Immature natural killer cell (primary cell): ENCODE measurements at regions not wholly inside any gene's neighbourhood (a gene's known extent, or its start where the extent isn't known, plus 50 kb on each side); places are given as distances from the start of the nearest gene placed in this dataset.

Source experiments
- DNase-seq, 3 donors: peaks; one replicate each; pipeline ENCODE4 v3.0.0; 2022; ENCODE audit warnings: mixed read lengths in 1 of 3
- H3K27ac Mint-ChIP-seq, 6 donors: one replicate each; pipeline ENCODE4 v1.8.0; 2020; ENCODE audit warnings: mixed read lengths in 6 of 6, mild to moderate bottlenecking in 5 of 6, inconsistent platforms in 4 of 6, moderate library complexity in 3 of 6
- H3K27me3 Mint-ChIP-seq, 3 donors: one replicate each; pipeline ENCODE4 v1.8.0; 2020 to 2021; ENCODE audit warnings: low read depth in 3 of 3, mild to moderate bottlenecking in 3 of 3, mixed read lengths in 3 of 3, moderate library complexity in 3 of 3, inconsistent platforms in 1 of 3
- H3K36me3 Mint-ChIP-seq, 3 donors: one replicate each; pipeline ENCODE4 v1.8.0; 2020; ENCODE audit warnings: mixed read lengths in 3 of 3, inconsistent platforms in 2 of 3, mild to moderate bottlenecking in 2 of 3
- H3K4me1 Mint-ChIP-seq, 2 donors: one replicate each; pipeline ENCODE4 v1.8.0; 2020; ENCODE audit warnings: inconsistent platforms in 2 of 2, mild to moderate bottlenecking in 2 of 2, mixed read lengths in 2 of 2, moderate library complexity in 1 of 2
- H3K4me3 Mint-ChIP-seq, 5 donors: one replicate each; pipeline ENCODE4 v1.8.0; 2020; ENCODE audit warnings: mild to moderate bottlenecking in 5 of 5, mixed read lengths in 5 of 5, inconsistent platforms in 3 of 5, moderate library complexity in 3 of 5
- H3K9me3 Mint-ChIP-seq, 6 donors: one replicate each; pipeline ENCODE4 v1.8.0; 2020; ENCODE audit warnings: mild to moderate bottlenecking in 6 of 6, mixed read lengths in 6 of 6, inconsistent platforms in 4 of 6, moderate library complexity in 3 of 6

DNA sequence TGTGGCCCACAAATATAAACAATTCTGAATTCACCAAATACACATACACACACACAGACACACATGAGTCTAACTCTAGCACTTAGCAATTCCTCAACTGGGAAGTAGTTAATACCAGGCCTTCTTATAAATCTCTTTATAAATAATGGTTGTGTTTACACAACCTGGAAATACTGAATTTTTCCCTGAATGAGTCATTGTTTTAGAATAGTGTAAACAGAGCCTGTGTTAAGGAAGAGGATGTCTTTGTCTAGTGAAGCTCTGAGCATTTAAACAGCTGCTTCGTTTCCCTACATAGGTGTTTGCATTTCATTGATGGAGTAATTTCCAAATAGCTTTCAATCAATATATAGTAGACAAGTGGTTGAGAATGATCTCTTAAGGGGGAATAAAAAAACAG, 218.8 kb downstream of the BTG1 start:
- H3K36me3 Mint-ChIP-seq, result peaks cover 0 to 4% (median 0%) of the 10 kb centered on the region in 3 donors
- peaks cover 0 to 2% (median 0%) of the 10 kb centered on the region in 6 donors for H3K9me3 Mint-ChIP-seq
- H3K4me3 Mint-ChIP-seq, result no peak overlapping the region
- H3K4me1 Mint-ChIP-seq, result peaks cover under 1 to 2% of the 10 kb centered on the region in 2 donors
- H3K27ac Mint-ChIP-seq, result peak overlapping the region in 2 of 6 donors; percentile 27 to 52
- no peak for DNase-seq
- H3K27me3 Mint-ChIP-seq, result peaks cover 0 to 3% (median 0%) of the 10 kb centered on the region in 3 donors

DNA sequence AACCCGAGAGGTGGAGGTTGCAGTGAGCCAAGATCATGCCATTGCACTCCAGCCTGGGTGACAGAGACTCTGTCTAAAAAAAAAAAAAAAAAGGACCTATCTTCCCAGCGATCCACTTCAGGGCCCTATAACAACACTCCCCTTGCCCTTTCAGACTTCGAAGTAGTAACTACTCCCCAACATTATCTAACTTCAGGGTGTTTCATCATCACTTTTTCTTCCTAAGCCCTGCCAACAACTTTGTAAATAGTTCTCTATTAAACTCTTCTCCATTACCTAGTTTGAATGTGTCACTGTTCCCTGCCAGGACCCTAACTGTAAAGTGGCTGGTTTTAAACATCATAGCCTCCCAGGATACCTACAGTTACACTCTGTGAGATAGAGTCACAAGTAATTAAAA, 220.8 kb downstream of the BTG1 start:
- no peak for DNase-seq
- Mint-ChIP-seq H3K27me3 (peaks cover 0 to under 1% (median 0%) of the 10 kb centered on the region in 3 donors), H3K9me3 (peaks cover 0 to 2% (median 0%) of the 10 kb centered on the region in 6 donors), H3K4me3 (no peak overlapping the region), H3K36me3 (peaks cover 0 to 4% (median 0%) of the 10 kb centered on the region in 3 donors), H3K4me1 (peaks cover 2 to 18% of the 10 kb centered on the region in 2 donors), H3K27ac (peak overlapping the region in 1 of 6 donors; percentile 7)

DNA sequence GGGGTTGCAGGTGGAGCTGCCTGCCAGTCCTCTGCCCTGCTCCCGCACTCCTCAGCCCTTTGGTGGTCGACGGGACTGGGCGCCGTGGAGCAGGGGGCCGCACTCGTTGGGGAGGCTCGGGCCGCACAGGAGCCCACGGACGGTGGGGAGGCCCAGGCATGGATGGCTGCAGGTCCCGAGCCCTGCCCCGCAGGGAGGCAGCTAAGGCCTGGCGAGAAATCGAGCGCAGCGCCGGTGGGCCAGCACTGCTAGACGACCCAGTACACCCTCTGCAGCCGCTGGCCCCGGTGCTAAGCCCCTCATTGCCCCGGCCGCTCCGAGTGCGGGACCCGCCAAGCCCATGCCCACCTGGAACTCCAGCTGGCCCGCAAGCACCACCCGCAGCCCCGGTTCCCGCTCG, 221.8 kb downstream of the BTG1 start:
- H3K4me1 Mint-ChIP-seq, result peaks cover 2 to 18% of the 10 kb centered on the region in 2 donors
- H3K36me3 Mint-ChIP-seq, result peaks cover 0 to 4% (median 0%) of the 10 kb centered on the region in 3 donors
- DNase-seq, result no peak
- H3K9me3 Mint-ChIP-seq, result peaks cover 0 to 2% (median 0%) of the 10 kb centered on the region in 6 donors
- H3K27me3 Mint-ChIP-seq, result no peaks in the 10 kb centered on the region
- no peak overlapping the region for H3K27ac Mint-ChIP-seq
- H3K4me3 Mint-ChIP-seq, result no peak overlapping the region

DNA sequence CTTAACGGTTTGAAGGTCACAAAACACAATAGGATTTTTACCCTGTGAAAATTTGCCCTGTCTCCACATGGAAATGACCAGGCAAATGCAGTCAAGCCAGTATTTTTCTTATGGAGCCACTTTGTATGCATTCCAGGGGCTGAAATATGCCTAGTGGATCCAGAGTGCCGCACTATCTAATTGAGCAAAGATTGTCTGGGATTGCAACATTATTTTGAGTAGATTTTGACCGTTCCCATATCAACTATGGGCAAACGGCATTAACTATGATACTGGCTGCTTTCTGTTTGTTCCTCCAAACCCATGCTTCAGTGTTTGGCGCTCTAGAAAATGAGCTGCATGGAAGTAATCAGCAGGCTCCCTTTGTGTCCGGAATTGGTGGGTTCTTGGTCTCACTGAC, 223.0 kb downstream of the BTG1 start:
- Mint-ChIP-seq H3K27ac (peak overlapping the region in 1 of 6 donors; percentile 19), H3K27me3 (no peaks in the 10 kb centered on the region), H3K4me1 (peaks cover 2 to 18% of the 10 kb centered on the region in 2 donors), H3K36me3 (peaks cover 0 to 4% (median 0%) of the 10 kb centered on the region in 3 donors), H3K9me3 (peaks cover 0 to 2% (median 0%) of the 10 kb centered on the region in 6 donors), H3K4me3 (no peak overlapping the region)
- DNase-seq, result no peak

DNA sequence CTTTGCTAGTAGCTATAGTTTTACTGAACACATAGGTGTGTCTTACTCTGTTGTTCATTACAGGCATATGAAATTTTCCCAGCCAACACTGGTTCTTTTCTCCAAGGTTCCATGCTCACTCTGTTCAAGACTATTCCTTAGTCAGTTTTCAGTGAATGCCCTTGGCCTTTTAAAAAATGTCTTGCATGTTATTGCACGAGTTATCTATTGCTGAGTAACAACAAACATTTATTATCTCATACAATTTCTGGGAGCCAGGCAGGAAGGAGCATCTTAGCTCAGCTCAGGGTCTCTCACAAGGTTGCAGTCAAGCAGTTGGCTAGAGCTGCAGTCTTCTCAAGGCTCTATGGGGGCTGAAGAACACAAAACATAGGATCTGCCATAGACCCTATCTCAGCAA, 223.5 kb downstream of the BTG1 start:
- Mint-ChIP-seq H3K36me3 (peaks cover 0 to 4% (median 0%) of the 10 kb centered on the region in 3 donors), H3K4me3 (no peak overlapping the region), H3K4me1 (peaks cover 2 to 18% of the 10 kb centered on the region in 2 donors), H3K27ac (peak overlapping the region in 1 of 6 donors; percentile 34), H3K27me3 (no peaks in the 10 kb centered on the region), H3K9me3 (peaks cover 0 to 2% (median 0%) of the 10 kb centered on the region in 6 donors)
- DNase-seq, result no peak

DNA sequence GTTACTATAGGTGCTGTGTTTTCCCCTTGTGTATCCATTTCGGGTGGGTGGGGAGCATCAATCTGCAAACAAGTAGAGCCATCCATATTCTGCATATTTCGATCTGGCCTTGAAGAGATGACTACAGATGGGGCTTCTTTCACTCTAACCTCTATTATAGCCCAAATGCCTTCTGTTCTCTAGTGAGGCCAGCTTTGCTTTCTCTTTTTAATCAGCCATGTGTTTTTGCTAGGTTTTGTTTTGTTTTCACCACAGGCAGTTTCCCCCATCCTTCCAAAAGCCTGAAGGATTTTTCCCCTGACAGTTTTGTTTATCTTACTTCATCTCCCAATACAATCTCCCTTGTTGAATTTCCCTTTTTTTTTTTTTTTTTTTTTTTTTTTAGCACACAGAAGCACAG, 224.1 kb downstream of the BTG1 start:
- Mint-ChIP-seq H3K36me3 (peaks cover 0 to 4% (median 0%) of the 10 kb centered on the region in 3 donors), H3K9me3 (peaks cover 0 to 2% (median 0%) of the 10 kb centered on the region in 6 donors), H3K27me3 (peaks cover 0 to 1% (median 0%) of the 10 kb centered on the region in 3 donors), H3K27ac (peak overlapping the region in 3 of 6 donors; percentile 19 to 42 (median 34)), H3K4me3 (no peak overlapping the region), H3K4me1 (peaks cover 2 to 18% of the 10 kb centered on the region in 2 donors)
- DNase-seq, result no peak

DNA sequence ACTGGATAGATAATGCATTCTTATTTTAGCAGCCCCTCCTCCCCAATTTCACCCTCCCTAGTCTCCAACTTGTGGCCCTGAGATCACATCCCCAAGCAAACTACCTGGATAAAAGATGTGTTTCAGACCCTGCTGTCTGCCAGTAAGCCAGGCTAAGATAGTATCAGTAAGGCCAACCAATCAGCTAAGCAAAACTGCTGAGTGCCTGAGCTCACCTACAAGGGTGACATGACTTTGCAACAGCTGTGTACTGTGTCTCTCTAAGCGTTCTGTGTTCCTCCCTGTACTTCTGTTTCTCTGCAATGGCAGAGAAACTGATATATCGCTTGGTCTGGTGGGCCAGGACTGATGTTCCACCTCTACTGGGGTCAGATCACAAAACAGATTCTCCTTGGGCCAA, 224.9 kb downstream of the BTG1 start:
- no peak overlapping the region for H3K4me3 Mint-ChIP-seq
- DNase-seq, result no peak
- H3K4me1 Mint-ChIP-seq, result peaks cover 2 to 18% of the 10 kb centered on the region in 2 donors
- peaks cover 0 to 2% (median 0%) of the 10 kb centered on the region in 3 donors for H3K27me3 Mint-ChIP-seq
- H3K36me3 Mint-ChIP-seq, result peaks cover 0 to 4% (median 0%) of the 10 kb centered on the region in 3 donors
- peaks cover 0 to 2% (median 0%) of the 10 kb centered on the region in 6 donors for H3K9me3 Mint-ChIP-seq
- H3K27ac Mint-ChIP-seq, result peak overlapping the region in 2 of 6 donors; percentile 17 to 37

DNA sequence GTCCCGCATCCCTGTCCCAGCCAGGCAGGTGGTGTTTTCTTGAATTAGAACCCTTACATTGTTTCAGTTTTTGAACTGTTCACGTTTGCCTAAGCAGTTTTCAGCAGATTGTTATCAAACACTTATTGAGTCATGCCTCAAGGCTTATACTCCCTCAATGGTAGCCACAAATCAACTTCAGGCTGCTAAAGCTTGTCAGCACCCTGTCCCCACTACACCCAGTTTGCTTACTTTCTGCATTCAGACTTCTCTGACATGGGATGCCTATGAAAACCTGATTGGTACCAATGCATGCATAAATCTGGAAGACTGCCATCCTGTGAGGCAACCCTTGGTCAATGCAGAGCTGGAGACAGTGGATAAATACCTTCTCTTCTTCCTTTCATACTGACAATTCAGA, 225.4 kb downstream of the BTG1 start:
- no peak overlapping the region for H3K4me3 Mint-ChIP-seq
- peaks cover 0 to 4% (median 0%) of the 10 kb centered on the region in 3 donors for H3K36me3 Mint-ChIP-seq
- H3K4me1 Mint-ChIP-seq, result peaks cover 2 to 18% of the 10 kb centered on the region in 2 donors
- peaks cover 0 to 2% (median 0%) of the 10 kb centered on the region in 3 donors for H3K27me3 Mint-ChIP-seq
- peaks cover 0 to 2% (median 0%) of the 10 kb centered on the region in 6 donors for H3K9me3 Mint-ChIP-seq
- peak overlapping the region in 2 of 6 donors; percentile 37 to 46 for H3K27ac Mint-ChIP-seq
- DNase-seq, result no peak

DNA sequence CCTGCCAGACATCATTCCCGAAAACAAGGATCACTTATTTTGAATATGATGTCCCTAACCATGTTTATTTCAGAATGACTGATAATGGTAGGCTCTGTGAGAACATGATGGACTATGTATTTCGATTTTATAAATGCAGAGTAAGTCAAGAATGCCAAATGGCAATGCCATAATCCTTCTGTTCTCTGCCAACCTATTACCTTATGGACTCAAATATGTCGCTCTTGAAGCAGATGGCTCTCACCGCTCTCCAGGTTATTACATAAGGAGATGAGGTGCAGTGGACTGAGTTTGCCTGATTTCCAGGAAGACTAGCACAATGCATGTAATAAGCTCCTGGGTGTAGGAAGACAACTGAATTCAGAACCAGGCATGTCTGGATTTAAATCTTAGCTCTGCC, 227.2 kb downstream of the BTG1 start:
- Mint-ChIP-seq H3K9me3 (peaks cover 0 to under 1% (median 0%) of the 10 kb centered on the region in 6 donors), H3K4me3 (no peak overlapping the region)

DNA sequence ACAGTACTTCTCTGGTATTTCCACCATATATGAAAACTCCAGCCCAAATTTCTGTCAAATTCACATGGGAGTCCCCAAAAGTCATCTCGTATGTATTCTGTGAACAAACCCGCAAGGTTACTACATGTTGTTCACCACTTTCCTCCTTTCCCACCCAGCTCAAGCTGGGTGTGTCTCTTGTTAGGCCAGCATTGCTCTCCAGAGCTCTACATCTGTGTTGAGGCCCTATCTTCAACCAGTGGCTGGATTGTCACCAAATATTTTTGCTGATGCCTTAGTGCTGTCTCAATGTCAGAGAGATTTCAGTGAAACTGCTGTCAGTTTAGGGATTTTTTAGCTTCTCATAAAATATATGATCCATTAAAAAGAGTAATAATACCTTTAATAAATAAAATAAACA, 230.9 kb downstream of the BTG1 start:
- no peak overlapping the region for H3K4me3 Mint-ChIP-seq
- no peaks in the 10 kb centered on the region for H3K9me3 Mint-ChIP-seq
- peaks cover 0 to 2% (median 0%) of the 10 kb centered on the region in 3 donors for H3K27me3 Mint-ChIP-seq
- DNase-seq, result no peak
- H3K4me1 Mint-ChIP-seq, result peaks cover 3 to 6% of the 10 kb centered on the region in 2 donors
- H3K36me3 Mint-ChIP-seq, result no peaks in the 10 kb centered on the region
- no peak overlapping the region for H3K27ac Mint-ChIP-seq

More for the DNA sequence above, 227.2 kb downstream of the BTG1 start:
- peaks cover 2 to 18% of the 10 kb centered on the region in 2 donors for H3K4me1 Mint-ChIP-seq
- no peaks in the 10 kb centered on the region for H3K36me3 Mint-ChIP-seq
- no peak for DNase-seq
- H3K27me3 Mint-ChIP-seq, result peaks cover 0 to 2% (median 0%) of the 10 kb centered on the region in 3 donors
- peak overlapping the region in 1 of 6 donors; percentile 38 for H3K27ac Mint-ChIP-seq

DNA sequence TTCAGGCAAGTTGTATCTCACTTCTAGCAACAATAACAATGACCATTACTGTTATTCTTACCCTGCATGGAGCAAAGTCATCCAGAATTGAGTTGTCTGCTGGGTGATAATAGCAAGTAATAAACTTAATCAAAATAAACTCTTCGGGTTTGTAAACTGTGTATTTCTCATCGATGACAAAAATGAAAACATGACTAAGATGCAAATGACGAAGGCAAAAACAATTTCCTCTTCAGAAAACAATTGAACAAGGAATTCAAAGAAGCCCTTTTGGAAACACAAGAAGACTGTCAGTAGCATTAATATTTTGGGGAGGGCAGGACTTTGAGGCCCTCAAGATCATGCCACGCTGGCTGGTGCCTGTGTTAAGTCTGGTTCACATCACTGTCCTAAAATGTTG, 232.0 kb downstream of the BTG1 start:
- no peaks in the 10 kb centered on the region for H3K36me3 Mint-ChIP-seq
- no peak overlapping the region for H3K4me3 Mint-ChIP-seq
- no peak for DNase-seq
- peaks cover 0 to 2% (median 0%) of the 10 kb centered on the region in 3 donors for H3K27me3 Mint-ChIP-seq
- H3K9me3 Mint-ChIP-seq, result no peaks in the 10 kb centered on the region
- peaks cover 3 to 6% of the 10 kb centered on the region in 2 donors for H3K4me1 Mint-ChIP-seq
- H3K27ac Mint-ChIP-seq, result no peak overlapping the region

DNA sequence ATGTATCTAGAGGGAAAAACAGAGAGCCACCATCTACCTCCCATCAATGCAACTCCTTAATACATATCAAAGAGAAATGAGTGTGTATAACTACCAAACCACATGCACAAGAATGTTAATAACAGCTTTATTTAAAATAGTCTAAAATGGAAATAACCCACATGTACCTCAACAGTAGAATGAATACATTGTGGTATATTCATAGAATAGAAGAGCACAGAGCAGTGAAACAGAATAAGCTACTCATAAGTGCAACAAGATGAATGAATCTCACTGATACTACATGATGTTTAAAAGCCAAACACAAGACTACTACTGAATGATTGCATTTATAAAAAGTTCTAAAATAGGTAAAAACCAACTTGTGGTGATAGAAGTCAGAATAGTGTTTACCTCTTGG, 232.5 kb downstream of the BTG1 start:
- Mint-ChIP-seq H3K4me1 (peaks cover 3 to 6% of the 10 kb centered on the region in 2 donors), H3K27ac (no peak overlapping the region), H3K9me3 (no peaks in the 10 kb centered on the region), H3K27me3 (peaks cover 0 to 2% (median 0%) of the 10 kb centered on the region in 3 donors), H3K36me3 (no peaks in the 10 kb centered on the region), H3K4me3 (no peak overlapping the region)
- no peak for DNase-seq

DNA sequence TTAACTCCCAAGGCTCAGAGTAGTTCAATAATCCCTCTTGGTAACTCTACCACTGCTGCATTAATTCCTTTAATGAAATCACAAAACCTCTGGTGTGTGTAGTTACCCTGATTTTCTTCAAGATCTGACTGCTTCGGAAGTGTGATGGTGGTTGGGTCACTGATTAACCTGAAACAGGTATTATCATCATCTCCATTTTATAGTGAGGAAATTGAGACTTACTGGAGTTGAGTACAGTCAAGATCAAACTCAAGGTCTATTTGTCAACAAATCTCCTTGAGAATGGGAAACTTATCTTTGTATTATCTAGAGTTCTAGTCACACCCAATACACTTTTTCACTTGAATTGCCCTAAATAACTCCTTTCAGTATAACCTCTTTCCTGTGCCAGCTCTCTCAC, 233.5 kb downstream of the BTG1 start:
- H3K36me3 Mint-ChIP-seq, result no peaks in the 10 kb centered on the region
- DNase-seq, result no peak

DNA sequence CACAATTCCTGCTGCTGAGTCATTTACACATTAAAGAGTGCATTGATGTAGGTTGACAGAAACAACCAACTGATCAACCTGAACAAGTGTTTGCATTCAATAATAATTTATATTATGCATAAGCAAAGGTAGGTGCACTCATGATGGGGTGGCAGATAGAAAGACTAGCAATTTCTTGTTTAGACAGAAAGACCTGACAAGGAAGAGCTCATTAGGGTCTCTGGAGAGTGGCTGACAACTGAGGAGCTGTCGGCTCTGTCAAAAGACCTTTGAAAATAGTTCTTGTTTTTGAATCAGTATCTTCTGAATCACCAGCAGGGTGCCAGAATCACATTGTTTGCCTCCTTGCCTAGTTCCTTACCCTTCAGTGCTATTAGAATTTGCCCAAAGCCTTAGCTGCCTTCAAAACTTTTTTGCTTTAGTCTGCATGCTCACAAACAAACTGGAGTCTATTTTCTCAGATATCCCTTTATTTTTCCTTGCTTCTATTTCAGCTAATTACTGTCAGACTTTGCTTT, 234.7 kb downstream of the BTG1 start:
- DNase-seq, result no peak
- H3K9me3 Mint-ChIP-seq, result no peaks in the 10 kb centered on the region
- H3K27me3 Mint-ChIP-seq, result no peaks in the 10 kb centered on the region
- H3K4me1 Mint-ChIP-seq, result peaks cover 3 to 6% of the 10 kb centered on the region in 2 donors
- no peaks in the 10 kb centered on the region for H3K36me3 Mint-ChIP-seq
- no peak overlapping the region for H3K4me3 Mint-ChIP-seq
- H3K27ac Mint-ChIP-seq, result peak overlapping the region in 3 of 6 donors; percentile 6 to 54 (median 38)

More for the DNA sequence above, 233.5 kb downstream of the BTG1 start:
- H3K4me1 Mint-ChIP-seq, result peaks cover 3 to 6% of the 10 kb centered on the region in 2 donors
- H3K27me3 Mint-ChIP-seq, result peaks cover 0 to 2% (median 0%) of the 10 kb centered on the region in 3 donors
- H3K9me3 Mint-ChIP-seq, result no peaks in the 10 kb centered on the region
- H3K4me3 Mint-ChIP-seq, result no peak overlapping the region
- H3K27ac Mint-ChIP-seq, result no peak overlapping the region
